ENCODE measurements at regions not wholly inside any gene's neighbourhood (a gene's known extent, or its start where the extent isn't known, plus 50 kb on each side); places are given as distances from the start of the nearest gene placed in this dataset.

- DNase-seq, result peak; percentile 18
- CTCF ChIA-PET, result interaction anchor here (0.6 kb wide), 1 partner anchor 80 kb away, joined by 3 read pairs; no protein-coding TSS in a partner anchor
- H3K27ac Mint-ChIP-seq, result no peak overlapping the region
- peaks cover 26% of the 10 kb centered on the region for H3K4me1 Mint-ChIP-seq (ENCODE audit: low read depth)
- H3K36me3 Mint-ChIP-seq (ENCODE audit: low read depth), result peaks cover 8% of the 10 kb centered on the region
- no peak overlapping the region for H3K4me3 Mint-ChIP-seq
- H3K9me3 Mint-ChIP-seq, result peaks cover 15% of the 10 kb centered on the region
- intact Hi-C loops (cut with micrococcal nuclease), result no loop called here
- H3K27me3 Mint-ChIP-seq (ENCODE audit: low read depth), result no peaks in the 10 kb centered on the region
These were observed 149.4 kb downstream of the RPAP3 start for GRCh38 chr12:47556261-47557030.

- CTCF ChIA-PET, result no interaction called here
- Mint-ChIP-seq H3K27ac (no peak overlapping the region), H3K4me1 (ENCODE audit: low read depth) (peaks cover 21% of the 10 kb centered on the region)
These were observed 151.7 kb downstream of the RPAP3 start for GRCh38 chr12:47554046-47554653.

GRCh38 chr12:47553266-47553665 is 152.6 kb downstream of the RPAP3 start:
- no peak for DNase-seq
- H3K9me3 Mint-ChIP-seq, result peaks cover 15% of the 10 kb centered on the region
- CTCF ChIA-PET, result interaction anchor here (0.6 to 1.0 kb wide), 2 partner anchors 10 to 84 kb away, joined by 3 to 4 read pairs; no protein-coding TSS in a partner anchor
- peaks cover 12% of the 10 kb centered on the region for H3K4me1 Mint-ChIP-seq (ENCODE audit: low read depth)
- H3K4me3 Mint-ChIP-seq, result no peak overlapping the region
- no peaks in the 10 kb centered on the region for H3K27me3 Mint-ChIP-seq (ENCODE audit: low read depth)
- intact Hi-C loops (cut with micrococcal nuclease), result no loop called here
- no peak overlapping the region for H3K27ac Mint-ChIP-seq
- peaks cover 8% of the 10 kb centered on the region for H3K36me3 Mint-ChIP-seq (ENCODE audit: low read depth)

More at GRCh38 chr12:47554046-47554653, 151.7 kb downstream of the RPAP3 start:
- H3K9me3 Mint-ChIP-seq, result peaks cover 15% of the 10 kb centered on the region
- intact Hi-C loops (cut with micrococcal nuclease), result no loop called here
- no peak overlapping the region for H3K4me3 Mint-ChIP-seq
- H3K36me3 Mint-ChIP-seq (ENCODE audit: low read depth), result peaks cover 8% of the 10 kb centered on the region
- no peaks in the 10 kb centered on the region for H3K27me3 Mint-ChIP-seq (ENCODE audit: low read depth)
- no peak for DNase-seq

GRCh38 chr12:47551426-47551851 is 154.4 kb downstream of the RPAP3 start:
- intact Hi-C loops (cut with micrococcal nuclease), result no loop called here
- peaks cover 15% of the 10 kb centered on the region for H3K9me3 Mint-ChIP-seq
- peaks cover 11% of the 10 kb centered on the region for H3K4me1 Mint-ChIP-seq (ENCODE audit: low read depth)
- no peak overlapping the region for H3K27ac Mint-ChIP-seq
- CTCF ChIA-PET, result no interaction called here
- no peak for DNase-seq
- H3K4me3 Mint-ChIP-seq, result no peak overlapping the region
- peaks cover 8% of the 10 kb centered on the region for H3K36me3 Mint-ChIP-seq (ENCODE audit: low read depth)
- H3K27me3 Mint-ChIP-seq (ENCODE audit: low read depth), result no peaks in the 10 kb centered on the region

GRCh38 chr12:47549258-47549657 is 156.6 kb downstream of the RPAP3 start:
- peaks cover 13% of the 10 kb centered on the region for H3K9me3 Mint-ChIP-seq
- CTCF ChIA-PET, result no interaction called here
- peak; percentile 22 for DNase-seq
- intact Hi-C loops (cut with micrococcal nuclease), result no loop called here
- H3K27ac Mint-ChIP-seq, result no peak overlapping the region
- no peaks in the 10 kb centered on the region for H3K27me3 Mint-ChIP-seq (ENCODE audit: low read depth)
- peaks cover 14% of the 10 kb centered on the region for H3K4me1 Mint-ChIP-seq (ENCODE audit: low read depth)
- peaks cover 6% of the 10 kb centered on the region for H3K36me3 Mint-ChIP-seq (ENCODE audit: low read depth)
- no peak overlapping the region for H3K4me3 Mint-ChIP-seq

- Mint-ChIP-seq H3K27ac (no peak overlapping the region), H3K4me1 (ENCODE audit: low read depth) (peaks cover 10% of the 10 kb centered on the region), H3K36me3 (ENCODE audit: low read depth) (peaks cover 3% of the 10 kb centered on the region), H3K27me3 (ENCODE audit: low read depth) (no peaks in the 10 kb centered on the region), H3K4me3 (no peak overlapping the region), H3K9me3 (peaks cover 6% of the 10 kb centered on the region)
- intact Hi-C loops (cut with micrococcal nuclease), result no loop called here
- CTCF ChIA-PET, result interaction anchor here (1.1 kb wide), 1 partner anchor 151 kb away, joined by 3 read pairs; no protein-coding TSS in a partner anchor
- no peak for DNase-seq
These were observed 157.4 kb downstream of the RPAP3 start for GRCh38 chr12:47548401-47548800.

- CTCF ChIA-PET, result interaction anchor here (1.5 kb wide), 1 partner anchor 41 kb away, joined by 5 read pairs; no protein-coding TSS in a partner anchor
- Mint-ChIP-seq H3K27ac (no peak overlapping the region), H3K4me3 (no peak overlapping the region), H3K27me3 (ENCODE audit: low read depth) (no peaks in the 10 kb centered on the region), H3K36me3 (ENCODE audit: low read depth) (no peaks in the 10 kb centered on the region), H3K9me3 (no peaks in the 10 kb centered on the region), H3K4me1 (ENCODE audit: low read depth) (peaks cover 10% of the 10 kb centered on the region)
- intact Hi-C loops (cut with micrococcal nuclease), result no loop called here
- no peak for DNase-seq
These were observed 158.8 kb downstream of the RPAP3 start for GRCh38 chr12:47547077-47547476.

GRCh38 chr12:47545938-47546609 is 159.8 kb downstream of the RPAP3 start:
- no peaks in the 10 kb centered on the region for H3K9me3 Mint-ChIP-seq
- no peak overlapping the region for H3K4me3 Mint-ChIP-seq
- CTCF ChIA-PET, result interaction anchor here (0.9 to 1.5 kb wide), 3 partner anchors 13 to 42 kb away, joined by 3 to 5 read pairs (median 3); no protein-coding TSS in a partner anchor
- H3K27me3 Mint-ChIP-seq (ENCODE audit: low read depth), result no peaks in the 10 kb centered on the region
- H3K36me3 Mint-ChIP-seq (ENCODE audit: low read depth), result no peaks in the 10 kb centered on the region
- no peak for DNase-seq
- no peak overlapping the region for H3K27ac Mint-ChIP-seq
- H3K4me1 Mint-ChIP-seq (ENCODE audit: low read depth), result peaks cover 10% of the 10 kb centered on the region
- intact Hi-C loops (cut with micrococcal nuclease), result no loop called here

- Mint-ChIP-seq H3K4me3 (no peak overlapping the region), H3K27me3 (ENCODE audit: low read depth) (no peaks in the 10 kb centered on the region), H3K9me3 (peaks cover 17% of the 10 kb centered on the region), H3K36me3 (ENCODE audit: low read depth) (peaks cover 4% of the 10 kb centered on the region), H3K4me1 (ENCODE audit: low read depth) (peaks cover 5% of the 10 kb centered on the region), H3K27ac (no peak overlapping the region)
- CTCF ChIA-PET, result no interaction called here
- intact Hi-C loops (cut with micrococcal nuclease), result no loop called here
- no peak for DNase-seq
These were observed 171.1 kb downstream of the RPAP3 start for GRCh38 chr12:47534695-47535094.

- Mint-ChIP-seq H3K27ac (no peak overlapping the region), H3K4me1 (ENCODE audit: low read depth) (no peaks in the 10 kb centered on the region)
These were observed 175.8 kb downstream of the RPAP3 start for GRCh38 chr12:47530050-47530449.

GRCh38 chr12:47527816-47528215 is 178.0 kb downstream of the RPAP3 start:
- H3K4me1 Mint-ChIP-seq (ENCODE audit: low read depth), result no peaks in the 10 kb centered on the region
- peaks cover 4% of the 10 kb centered on the region for H3K36me3 Mint-ChIP-seq (ENCODE audit: low read depth)
- no peak overlapping the region for H3K27ac Mint-ChIP-seq
- H3K27me3 Mint-ChIP-seq (ENCODE audit: low read depth), result no peaks in the 10 kb centered on the region
- peaks cover 23% of the 10 kb centered on the region for H3K9me3 Mint-ChIP-seq
- no peak overlapping the region for H3K4me3 Mint-ChIP-seq
- intact Hi-C loops (cut with micrococcal nuclease), result no loop called here
- no peak for DNase-seq
- CTCF ChIA-PET, result no interaction called here

More at GRCh38 chr12:47530050-47530449, 175.8 kb downstream of the RPAP3 start:
- CTCF ChIA-PET, result no interaction called here
- peaks cover 4% of the 10 kb centered on the region for H3K36me3 Mint-ChIP-seq (ENCODE audit: low read depth)
- H3K27me3 Mint-ChIP-seq (ENCODE audit: low read depth), result no peaks in the 10 kb centered on the region
- intact Hi-C loops (cut with micrococcal nuclease), result no loop called here
- no peak for DNase-seq
- no peak overlapping the region for H3K4me3 Mint-ChIP-seq
- peaks cover 23% of the 10 kb centered on the region for H3K9me3 Mint-ChIP-seq

GRCh38 chr12:47520029-47520428 is 185.8 kb downstream of the RPAP3 start:
- Mint-ChIP-seq H3K27ac (no peak overlapping the region), H3K27me3 (ENCODE audit: low read depth) (no peaks in the 10 kb centered on the region), H3K4me1 (ENCODE audit: low read depth) (no peaks in the 10 kb centered on the region), H3K4me3 (no peak overlapping the region), H3K36me3 (ENCODE audit: low read depth) (peaks cover 4% of the 10 kb centered on the region), H3K9me3 (peaks cover 33% of the 10 kb centered on the region)
- CTCF ChIA-PET, result no interaction called here
- intact Hi-C loops (cut with micrococcal nuclease), result no loop called here
- no peak for DNase-seq

Measured in activated naive CD4-positive, alpha-beta T cell treated with anti-CD3 and anti-CD28 coated beads for 36 hours (primary cell).